ENCODE measurements at regions not wholly inside any gene's neighbourhood (a gene's known extent, or its start where the extent isn't known, plus 50 kb on each side); places are given as distances from the start of the nearest gene placed in this dataset.

DNA sequence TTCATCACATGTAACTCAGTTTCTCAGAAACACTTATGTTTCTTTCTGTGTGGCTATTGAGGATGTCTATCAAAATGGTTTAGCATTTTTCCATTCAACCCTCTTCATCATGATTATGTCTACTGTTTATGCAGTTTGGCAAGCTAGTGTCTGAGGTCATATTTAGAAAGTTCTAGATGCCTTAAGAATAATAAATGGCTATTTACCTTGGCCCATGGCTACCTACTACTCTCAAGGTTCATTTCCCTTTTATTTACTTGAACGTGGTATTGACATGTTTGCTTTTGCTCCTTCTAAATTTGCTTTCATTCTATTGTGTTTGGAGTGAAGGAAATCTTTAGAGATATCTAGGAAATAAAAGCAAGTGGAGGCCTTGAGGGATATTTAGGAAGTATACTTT lies 193.7 kb upstream of the OLFM3 start:
- TF ChIP-seq NR2C2 (CRISPR knock-in tag; IDR thresholded peaks at IDR 0.05; ENCODE audit: borderline replicate concordance), result no peak
- intact Hi-C loops (cut with micrococcal nuclease; ENCODE audit: unreplicated experiment) (no loop called here), in situ Hi-C loops (cut with HindIII; ENCODE audit: extremely low pct_ligation_motif_present, low pct_unique_long_range_greater_than_20kb) (no loop called here)
- Histone ChIP-seq H3K27ac (ENCODE audit: extremely low read length, insufficient read depth, low read length) (no peak overlapping the region), H3K4me1 (ENCODE audit: insufficient read depth, low read length) (no peaks in the 10 kb centered on the region), H3K36me3 (replicated peaks in 1 of 2; ENCODE audit: control insufficient read depth in 1 of 2, insufficient read depth in 2 of 2, low read length in 2 of 2) (no peaks in the 10 kb centered on the region), H3K27me3 (ENCODE audit: control insufficient read depth in 1 of 2, insufficient read depth in 2 of 2, low read length in 2 of 2) (no peaks in the 10 kb centered on the region), H3K9ac (ENCODE audit: insufficient read depth, low read depth, low read length) (no peak overlapping the region), H3K4me2 (ENCODE audit: low read depth, low read length) (no peak overlapping the region), H2AFZ (ENCODE audit: low read length) (no peak overlapping the region), H4K20me1 (ENCODE audit: insufficient read depth, low read length) (no peaks in the 10 kb centered on the region), H3K79me2 (ENCODE audit: insufficient read depth, low read length) (no peaks in the 10 kb centered on the region), H3K9me3 (ENCODE audit: low read length) (no peaks in the 10 kb centered on the region), H3K4me3 (replicated peaks in 1 of 3; ENCODE audit: insufficient read depth in 1 of 3, low read depth in 2 of 3, low read length in 3 of 3) (no peak overlapping the region)
- DNase-seq (ENCODE audit: low spot score) (no peak), FAIRE-seq (no peak), ATAC-seq (no peak)
- CTCF ChIA-PET (ENCODE audit: low intra/inter-chr PET ratio, low total read pairs), result no interaction called here
- BruUV-seq (replicated peaks), result no TSS peak
- WGBS (ENCODE audit: low lambda C conversion rate), result 2% methylated on average over 1 of the region's 1 CpG
- POLR2A ChIA-PET, result no interaction called here

DNA sequence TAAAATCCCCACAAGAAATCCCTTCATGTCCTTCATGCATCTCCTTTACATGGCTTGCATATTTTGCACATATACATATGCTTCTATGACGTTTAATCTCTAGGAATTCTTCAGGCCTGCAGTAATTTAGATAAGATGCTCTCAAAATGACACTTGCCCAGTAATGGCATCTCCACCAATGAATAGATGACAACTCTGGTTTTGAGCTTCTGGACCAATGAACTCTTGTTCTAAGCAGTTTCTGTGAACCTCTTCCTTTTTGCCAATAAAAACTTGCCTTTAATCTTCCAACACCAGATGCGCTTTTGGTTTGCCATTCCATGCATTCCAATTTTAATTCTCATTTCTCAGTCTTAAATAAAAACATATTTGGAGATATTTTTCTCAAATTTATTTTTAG lies 189.8 kb upstream of the OLFM3 start:
- Histone ChIP-seq H3K4me2 (ENCODE audit: low read depth, low read length) (no peak overlapping the region), H3K27ac (ENCODE audit: extremely low read length, insufficient read depth, low read length) (no peak overlapping the region), H3K9me3 (ENCODE audit: low read length) (no peaks in the 10 kb centered on the region), H2AFZ (ENCODE audit: low read length) (no peak overlapping the region), H3K79me2 (ENCODE audit: insufficient read depth, low read length) (no peaks in the 10 kb centered on the region), H3K4me1 (ENCODE audit: insufficient read depth, low read length) (no peaks in the 10 kb centered on the region), H3K9ac (ENCODE audit: insufficient read depth, low read depth, low read length) (no peak overlapping the region), H3K4me3 (replicated peaks in 1 of 3; ENCODE audit: insufficient read depth in 1 of 3, low read depth in 2 of 3, low read length in 3 of 3) (no peak overlapping the region), H3K27me3 (ENCODE audit: control insufficient read depth in 1 of 2, insufficient read depth in 2 of 2, low read length in 2 of 2) (no peaks in the 10 kb centered on the region), H3K36me3 (replicated peaks in 1 of 2; ENCODE audit: control insufficient read depth in 1 of 2, insufficient read depth in 2 of 2, low read length in 2 of 2) (no peaks in the 10 kb centered on the region), H4K20me1 (ENCODE audit: insufficient read depth, low read length) (no peaks in the 10 kb centered on the region)
- no peak for FAIRE-seq
- DNase-seq (ENCODE audit: low spot score), result no peak
- no peak for ATAC-seq
- BruUV-seq (replicated peaks), result no TSS peak
- ChIA-PET CTCF (ENCODE audit: low intra/inter-chr PET ratio, low total read pairs) (no interaction called here), POLR2A (no interaction called here)
- in situ Hi-C loops (cut with HindIII; ENCODE audit: extremely low pct_ligation_motif_present, low pct_unique_long_range_greater_than_20kb), result no loop called here
- WGBS (ENCODE audit: low lambda C conversion rate), result 2% methylated on average over 2 of the region's 2 CpGs
- intact Hi-C loops (cut with micrococcal nuclease; ENCODE audit: unreplicated experiment), result no loop called here
- TF ChIP-seq, protein P1, sequence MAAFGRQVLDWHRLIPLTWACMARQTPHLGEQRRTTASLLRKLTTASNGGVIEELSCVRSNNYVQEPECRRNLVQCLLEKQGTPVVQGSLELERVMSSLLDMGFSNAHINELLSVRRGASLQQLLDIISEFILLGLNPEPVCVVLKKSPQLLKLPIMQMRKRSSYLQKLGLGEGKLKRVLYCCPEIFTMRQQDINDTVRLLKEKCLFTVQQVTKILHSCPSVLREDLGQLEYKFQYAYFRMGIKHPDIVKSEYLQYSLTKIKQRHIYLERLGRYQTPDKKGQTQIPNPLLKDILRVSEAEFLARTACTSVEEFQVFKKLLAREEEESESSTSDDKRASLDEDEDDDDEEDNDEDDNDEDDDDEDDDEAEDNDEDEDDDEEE (CRISPR knock-in tag; IDR thresholded peaks at IDR 0.05), result no peak
- no peak for TF ChIP-seq TOPORS (CRISPR knock-in tag; IDR thresholded peaks at IDR 0.05)
- no peak for TF ChIP-seq ZNF780A (CRISPR knock-in tag; IDR thresholded peaks at IDR 0.05)
- TF ChIP-seq SMARCC2 (IDR thresholded peaks at IDR 0.05), result no peak
- no peak for TF ChIP-seq ZMYM3 (CRISPR knock-in tag; IDR thresholded peaks at IDR 0.05)
- no peak for TF ChIP-seq ATF1 (CRISPR knock-in tag; IDR thresholded peaks at IDR 0.05)
- TF ChIP-seq, protein P2, sequence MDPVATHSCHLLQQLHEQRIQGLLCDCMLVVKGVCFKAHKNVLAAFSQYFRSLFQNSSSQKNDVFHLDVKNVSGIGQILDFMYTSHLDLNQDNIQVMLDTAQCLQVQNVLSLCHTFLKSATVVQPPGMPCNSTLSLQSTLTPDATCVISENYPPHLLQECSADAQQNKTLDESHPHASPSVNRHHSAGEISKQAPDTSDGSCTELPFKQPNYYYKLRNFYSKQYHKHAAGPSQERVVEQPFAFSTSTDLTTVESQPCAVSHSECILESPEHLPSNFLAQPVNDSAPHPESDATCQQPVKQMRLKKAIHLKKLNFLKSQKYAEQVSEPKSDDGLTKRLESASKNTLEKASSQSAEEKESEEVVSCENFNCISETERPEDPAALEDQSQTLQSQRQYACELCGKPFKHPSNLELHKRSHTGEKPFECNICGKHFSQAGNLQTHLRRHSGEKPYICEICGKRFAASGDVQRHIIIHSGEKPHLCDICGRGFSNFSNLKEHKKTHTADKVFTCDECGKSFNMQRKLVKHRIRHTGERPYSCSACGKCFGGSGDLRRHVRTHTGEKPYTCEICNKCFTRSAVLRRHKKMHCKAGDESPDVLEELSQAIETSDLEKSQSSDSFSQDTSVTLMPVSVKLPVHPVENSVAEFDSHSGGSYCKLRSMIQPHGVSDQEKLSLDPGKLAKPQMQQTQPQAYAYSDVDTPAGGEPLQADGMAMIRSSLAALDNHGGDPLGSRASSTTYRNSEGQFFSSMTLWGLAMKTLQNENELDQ (CRISPR knock-in tag; IDR thresholded peaks at IDR 0.05; ENCODE audit: borderline replicate concordance), result no peak
- no peak for TF ChIP-seq PAWR (CRISPR knock-in tag; IDR thresholded peaks at IDR 0.05; ENCODE audit: borderline replicate concordance)
- TF ChIP-seq ZNF274 (CRISPR knock-in tag; IDR thresholded peaks at IDR 0.05), result no peak
- TF ChIP-seq, protein P3, sequence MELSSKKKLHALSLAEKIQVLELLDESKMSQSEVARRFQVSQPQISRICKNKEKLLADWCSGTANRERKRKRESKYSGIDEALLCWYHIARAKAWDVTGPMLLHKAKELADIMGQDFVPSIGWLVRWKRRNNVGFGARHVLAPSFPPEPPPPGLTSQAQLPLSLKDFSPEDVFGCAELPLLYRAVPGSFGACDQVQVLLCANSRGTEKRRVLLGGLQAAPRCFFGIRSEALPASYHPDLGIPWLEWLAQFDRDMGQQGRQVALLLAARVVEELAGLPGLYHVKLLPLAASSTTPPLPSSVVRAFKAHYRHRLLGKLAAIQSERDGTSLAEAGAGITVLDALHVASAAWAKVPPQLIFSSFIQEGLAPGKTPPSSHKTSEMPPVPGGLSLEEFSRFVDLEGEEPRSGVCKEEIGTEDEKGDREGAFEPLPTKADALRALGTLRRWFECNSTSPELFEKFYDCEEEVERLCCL (CRISPR knock-in tag; IDR thresholded peaks at IDR 0.05; ENCODE audit: borderline replicate concordance), result no peak
- no peak for TF ChIP-seq MYC (CRISPR knock-in tag; IDR thresholded peaks at IDR 0.05; ENCODE audit: borderline replicate concordance)
- TF ChIP-seq ZFP41 (CRISPR knock-in tag; IDR thresholded peaks at IDR 0.05; ENCODE audit: borderline replicate concordance), result no peak
- TF ChIP-seq, protein P4, sequence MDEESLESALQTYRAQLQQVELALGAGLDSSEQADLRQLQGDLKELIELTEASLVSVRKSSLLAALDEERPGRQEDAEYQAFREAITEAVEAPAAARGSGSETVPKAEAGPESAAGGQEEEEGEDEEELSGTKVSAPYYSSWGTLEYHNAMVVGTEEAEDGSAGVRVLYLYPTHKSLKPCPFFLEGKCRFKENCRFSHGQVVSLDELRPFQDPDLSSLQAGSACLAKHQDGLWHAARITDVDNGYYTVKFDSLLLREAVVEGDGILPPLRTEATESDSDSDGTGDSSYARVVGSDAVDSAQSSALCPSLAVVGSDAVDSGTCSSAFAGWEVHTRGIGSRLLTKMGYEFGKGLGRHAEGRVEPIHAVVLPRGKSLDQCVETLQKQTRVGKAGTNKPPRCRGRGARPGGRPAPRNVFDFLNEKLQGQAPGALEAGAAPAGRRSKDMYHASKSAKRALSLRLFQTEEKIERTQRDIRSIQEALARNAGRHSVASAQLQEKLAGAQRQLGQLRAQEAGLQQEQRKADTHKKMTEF (CRISPR knock-in tag; IDR thresholded peaks at IDR 0.05), result no peak
